Stimulated activated naive CD8-positive, alpha-beta T cell treated with anti-CD3 and anti-CD28 coated beads, Interleukin-15, amount 100 ng/mL, for 72 hours (primary cell): ENCODE measurements at regions not wholly inside any gene's neighbourhood (a gene's known extent, or its start where the extent isn't known, plus 50 kb on each side); places are given as distances from the start of the nearest gene placed in this dataset.

Source experiments
- ATAC-seq: fragments of 150-1000 bp; cut with Tn5 transposase; 2 replicates; pipeline ENCODE4 v1.10.0; 2021; ENCODE audit warnings: mild to moderate bottlenecking, moderate library complexity
- DNase-seq, 2 donors: peaks; one replicate each; pipeline ENCODE4 v3.0.0; 2021 to 2022
- H3K27ac Mint-ChIP-seq, 2 donors: one replicate each; pipeline ENCODE4 v1.8.0; 2022; ENCODE audit warnings: mild to moderate bottlenecking in 2 of 2, mixed read lengths in 2 of 2, moderate library complexity in 2 of 2
- H3K27me3 Mint-ChIP-seq: one replicate; pipeline ENCODE4 v1.8.0; 2022; ENCODE audit warnings: mixed read lengths
- H3K4me1 Mint-ChIP-seq: one replicate; pipeline ENCODE4 v1.8.0; 2022; ENCODE audit warnings: mild to moderate bottlenecking, mixed read lengths
- H3K4me3 Mint-ChIP-seq, 2 donors: one replicate each; pipeline ENCODE4 v1.8.0; 2022; ENCODE audit warnings: mild to moderate bottlenecking in 2 of 2, mixed read lengths in 2 of 2, moderate library complexity in 1 of 2
- H3K9me3 Mint-ChIP-seq, 2 donors: one replicate each; pipeline ENCODE4 v1.8.0; 2022; ENCODE audit warnings: mixed read lengths in 2 of 2

DNA sequence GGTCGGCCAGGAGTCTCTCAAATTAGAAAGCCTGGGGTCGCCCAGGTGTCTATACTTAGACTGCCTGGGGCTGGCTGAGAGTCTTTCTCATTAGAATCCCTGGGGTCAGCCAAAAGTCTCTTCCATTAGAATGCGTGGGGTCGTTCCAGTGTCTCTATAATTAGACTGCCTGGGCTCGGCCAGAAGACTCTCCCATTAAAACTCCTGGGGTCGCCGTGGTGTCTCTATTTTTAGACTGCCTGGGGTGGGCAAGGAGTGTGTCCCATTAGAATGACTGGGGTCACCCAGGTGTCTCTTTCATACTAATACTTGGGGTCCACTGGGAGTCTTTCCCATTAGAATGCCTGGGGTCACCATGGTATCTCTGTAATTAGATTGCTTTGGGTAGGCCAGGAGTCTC lies 2227.7 kb downstream of the TP53TG3F start:
- Mint-ChIP-seq H3K27me3 (no peaks in the 10 kb centered on the region), H3K9me3 (peaks cover 37 to 69% of the 10 kb centered on the region in 2 donors)

DNA sequence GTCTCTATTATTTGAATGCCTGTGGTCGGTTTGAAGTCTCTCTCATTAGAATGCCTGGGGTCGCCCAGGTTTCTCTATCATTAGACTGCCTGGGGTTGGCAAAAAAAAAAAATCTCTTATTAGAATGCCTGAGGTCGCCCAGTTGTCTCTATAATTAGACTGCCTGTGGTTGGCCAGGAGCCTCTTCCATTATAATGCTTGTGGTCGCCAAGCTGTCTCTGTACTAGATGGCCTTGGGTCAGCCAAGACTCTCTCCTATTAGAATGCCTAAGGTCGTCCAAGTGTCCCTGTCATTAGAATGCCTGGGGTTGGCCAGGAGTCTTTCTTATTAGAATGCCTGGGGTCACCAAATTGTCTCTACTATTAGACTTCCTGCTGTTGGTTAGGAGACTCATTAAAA lies 2228.4 kb downstream of the TP53TG3F start:
- peaks cover 42 to 76% of the 10 kb centered on the region in 2 donors for H3K9me3 Mint-ChIP-seq

More for the DNA sequence above, 2227.7 kb downstream of the TP53TG3F start:
- Mint-ChIP-seq H3K4me3 (no peak overlapping the region), H3K4me1 (no peaks in the 10 kb centered on the region), H3K27ac (no peak overlapping the region)
- ATAC-seq = no peak
- DNase-seq = no peak

GRCh38 chr16:35689764-35690163 lies 2230.4 kb downstream of the TP53TG3F start:
- no peaks in the 10 kb centered on the region for H3K4me1 Mint-ChIP-seq
- ATAC-seq = no peak
- no peak for DNase-seq
- no peaks in the 10 kb centered on the region for H3K27me3 Mint-ChIP-seq
- no peak overlapping the region for H3K4me3 Mint-ChIP-seq
- peaks cover 41 to 79% of the 10 kb centered on the region in 2 donors for H3K9me3 Mint-ChIP-seq
- no peak overlapping the region for H3K27ac Mint-ChIP-seq

More for the DNA sequence above, 2228.4 kb downstream of the TP53TG3F start:
- no peak for DNase-seq
- no peak for ATAC-seq
- H3K27me3 Mint-ChIP-seq = no peaks in the 10 kb centered on the region
- H3K4me3 Mint-ChIP-seq = no peak overlapping the region
- no peak overlapping the region for H3K27ac Mint-ChIP-seq
- H3K4me1 Mint-ChIP-seq = no peaks in the 10 kb centered on the region

DNA sequence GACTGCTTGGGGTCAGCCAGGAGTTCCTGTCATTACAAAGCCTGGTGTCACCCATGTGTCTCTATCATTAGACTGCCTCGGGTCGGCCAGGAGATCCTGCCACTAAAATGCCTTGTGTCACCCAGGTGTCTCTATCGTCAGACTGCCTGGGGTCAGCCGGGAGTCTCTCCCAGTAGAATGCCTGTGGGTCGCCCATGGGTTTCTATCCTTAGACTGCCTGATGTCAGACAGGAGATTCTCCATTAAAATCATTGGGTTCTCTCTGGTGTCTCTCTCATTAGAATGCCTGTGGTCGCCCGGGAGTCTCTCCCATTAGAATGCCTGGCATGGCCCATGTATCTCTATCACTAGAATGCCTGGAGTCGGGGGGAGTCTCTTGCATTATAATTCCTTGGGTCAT lies 2231.0 kb downstream of the TP53TG3F start:
- Mint-ChIP-seq H3K27ac (no peak overlapping the region), H3K27me3 (no peaks in the 10 kb centered on the region), H3K4me3 (no peak overlapping the region), H3K4me1 (no peaks in the 10 kb centered on the region), H3K9me3 (peaks cover 44 to 81% of the 10 kb centered on the region in 2 donors)
- no peak for ATAC-seq
- DNase-seq = no peak

DNA sequence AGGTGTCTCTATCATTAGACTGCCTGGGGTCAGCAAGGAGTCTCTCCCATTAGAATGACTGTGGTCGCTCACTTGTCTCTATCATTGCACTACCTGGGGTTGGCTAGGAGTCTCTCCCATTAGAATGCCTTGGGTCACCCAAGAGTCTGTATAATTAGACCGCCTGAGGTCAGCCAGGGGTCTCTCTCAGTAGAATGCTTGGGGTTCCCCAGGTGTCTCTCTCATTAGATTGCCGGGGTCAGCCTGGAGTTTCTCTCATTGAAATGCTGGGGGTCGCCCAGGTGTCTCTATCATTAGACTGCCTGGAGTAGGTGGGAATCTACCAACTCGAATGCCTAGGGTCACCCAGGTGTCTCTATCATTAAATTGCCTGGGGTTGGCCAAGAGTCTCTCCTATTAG lies 2231.6 kb downstream of the TP53TG3F start:
- DNase-seq (no peak), ATAC-seq (no peak)
- H3K9me3 Mint-ChIP-seq = peaks cover 38 to 77% of the 10 kb centered on the region in 2 donors
- no peaks in the 10 kb centered on the region for H3K4me1 Mint-ChIP-seq
- no peaks in the 10 kb centered on the region for H3K27me3 Mint-ChIP-seq
- no peak overlapping the region for H3K4me3 Mint-ChIP-seq
- H3K27ac Mint-ChIP-seq = no peak overlapping the region

DNA sequence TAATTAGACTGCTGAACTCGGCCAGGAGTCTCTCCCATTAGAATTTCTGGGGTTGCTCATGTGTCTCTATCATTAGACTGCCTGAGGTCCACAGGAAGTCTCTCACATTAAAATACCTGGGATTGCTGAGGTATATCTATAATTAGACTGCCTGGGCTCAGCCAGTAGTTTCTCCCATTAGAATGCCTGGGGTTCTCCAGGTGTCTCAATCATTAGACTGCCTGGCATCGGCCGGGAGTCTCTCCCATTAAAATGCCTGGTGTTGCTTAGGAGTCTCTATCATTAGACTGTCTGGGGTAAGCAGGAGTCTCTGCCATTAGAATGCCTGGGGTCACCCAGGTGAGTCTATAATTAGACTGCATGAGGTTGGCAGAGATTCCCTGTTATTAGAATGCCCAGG lies 2233.4 kb downstream of the TP53TG3F start:
- no peak overlapping the region for H3K27ac Mint-ChIP-seq
- no peak overlapping the region for H3K4me3 Mint-ChIP-seq
- H3K4me1 Mint-ChIP-seq = no peaks in the 10 kb centered on the region
- H3K27me3 Mint-ChIP-seq = no peaks in the 10 kb centered on the region
- DNase-seq = no peak
- ATAC-seq = no peak
- H3K9me3 Mint-ChIP-seq = peaks cover 31 to 62% of the 10 kb centered on the region in 2 donors

- ATAC-seq (no peak), DNase-seq (no peak)
- Mint-ChIP-seq H3K4me1 (no peaks in the 10 kb centered on the region), H3K27ac (no peak overlapping the region), H3K9me3 (peaks cover 0 to 12% of the 10 kb centered on the region in 2 donors), H3K4me3 (no peak overlapping the region), H3K27me3 (no peaks in the 10 kb centered on the region)
Measured at GRCh38 chr16:35706901-35707300, 2247.5 kb downstream of the TP53TG3F start.

GRCh38 chr16:35711435-35711834 lies 2252.0 kb downstream of the TP53TG3F start:
- H3K27me3 Mint-ChIP-seq = no peaks in the 10 kb centered on the region
- peaks cover 9 to 39% of the 10 kb centered on the region in 2 donors for H3K9me3 Mint-ChIP-seq
- no peak overlapping the region for H3K4me3 Mint-ChIP-seq
- no peak overlapping the region for H3K27ac Mint-ChIP-seq
- no peaks in the 10 kb centered on the region for H3K4me1 Mint-ChIP-seq
- ATAC-seq = no peak
- DNase-seq = no peak

DNA sequence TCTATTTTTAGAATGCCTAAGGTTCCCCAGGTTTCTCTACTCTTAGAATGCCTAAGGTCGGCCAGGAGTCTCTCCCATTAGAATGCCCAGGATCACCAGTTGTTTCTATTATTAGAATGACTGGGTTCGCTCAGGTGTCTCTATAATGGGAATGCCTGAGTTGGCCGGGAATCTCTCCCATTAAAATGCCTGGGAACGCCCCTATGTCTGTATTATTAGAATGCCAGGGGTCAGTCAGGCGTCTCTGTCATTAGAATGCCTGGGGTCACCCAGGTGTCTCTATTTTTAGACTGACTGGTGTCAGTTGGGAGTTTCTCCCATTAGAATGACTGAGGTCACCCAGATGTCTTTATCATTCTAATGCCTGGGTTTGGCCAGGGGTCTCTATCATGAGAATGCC lies 2252.5 kb downstream of the TP53TG3F start:
- Mint-ChIP-seq H3K9me3 (peaks cover 14 to 45% of the 10 kb centered on the region in 2 donors), H3K27me3 (no peaks in the 10 kb centered on the region), H3K27ac (no peak overlapping the region), H3K4me3 (no peak overlapping the region), H3K4me1 (no peaks in the 10 kb centered on the region)
- no peak for ATAC-seq
- DNase-seq = no peak

DNA sequence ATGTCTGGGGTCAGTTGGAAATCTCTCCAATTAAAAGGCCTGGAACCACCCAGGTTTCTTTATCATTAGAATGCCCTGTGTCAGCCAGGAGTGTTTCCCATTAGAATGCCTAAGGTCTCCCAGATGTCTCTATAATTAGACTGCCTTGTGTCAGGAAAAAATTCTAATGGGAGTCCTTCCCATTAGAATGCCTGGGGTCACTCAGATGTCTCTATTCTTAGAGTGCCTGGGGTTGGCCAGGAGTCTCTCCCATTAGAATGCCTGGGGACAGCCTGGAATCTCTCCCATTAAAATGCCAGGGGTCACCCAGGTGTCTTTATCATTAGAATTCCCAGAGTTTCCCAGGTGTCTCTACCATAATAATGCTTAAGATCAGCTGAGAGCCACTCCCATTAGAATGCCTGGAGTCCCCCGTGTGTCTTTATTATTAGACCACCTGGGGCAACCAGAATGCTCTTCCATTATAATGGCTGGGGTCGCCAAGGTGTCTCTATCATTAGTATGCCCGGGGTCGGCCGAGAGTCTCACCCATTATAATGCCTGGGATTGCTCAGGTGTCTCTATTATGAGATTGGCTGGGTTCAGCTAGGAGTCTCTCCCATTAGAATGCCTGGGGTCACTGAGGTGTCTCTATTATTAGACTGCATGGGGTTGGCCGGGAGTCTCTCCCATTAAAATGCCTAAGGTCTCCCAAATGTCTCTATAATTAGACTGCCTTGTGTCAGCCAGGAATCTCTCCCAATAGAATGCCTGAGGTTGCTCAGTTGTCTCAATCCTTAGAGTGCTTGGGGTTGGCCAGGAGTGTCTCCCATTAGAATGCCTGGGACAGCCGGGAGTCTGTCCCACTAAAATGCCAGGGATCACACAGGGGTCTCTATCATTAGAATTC lies 2254.6 kb downstream of the TP53TG3F start:
- ATAC-seq (no peak), DNase-seq (no peak)
- no peaks in the 10 kb centered on the region for H3K27me3 Mint-ChIP-seq
- H3K4me3 Mint-ChIP-seq = no peak overlapping the region
- H3K27ac Mint-ChIP-seq = no peak overlapping the region
- no peaks in the 10 kb centered on the region for H3K4me1 Mint-ChIP-seq
- peaks cover 23 to 60% of the 10 kb centered on the region in 2 donors for H3K9me3 Mint-ChIP-seq

DNA sequence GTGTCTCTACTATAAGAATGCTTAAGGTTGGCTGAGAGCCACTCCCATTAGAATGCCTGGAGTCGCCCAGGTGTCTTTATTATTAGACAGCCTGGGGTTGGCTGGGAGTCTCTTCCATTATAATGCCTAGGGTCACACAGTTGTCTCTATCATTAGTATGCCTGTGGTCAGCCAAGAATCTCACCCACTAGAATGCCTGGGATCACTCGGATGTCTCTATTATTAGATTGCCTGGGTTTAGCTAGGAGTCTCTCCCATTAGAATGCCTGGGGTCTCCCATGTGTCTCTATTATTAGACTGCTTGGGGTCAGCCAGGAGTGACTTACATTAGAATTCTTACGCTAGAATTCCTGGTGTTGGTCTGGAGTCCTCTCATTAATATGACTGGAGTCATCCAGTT lies 2255.3 kb downstream of the TP53TG3F start:
- ATAC-seq (no peak), DNase-seq (no peak)
- Mint-ChIP-seq H3K9me3 (peaks cover 29 to 67% of the 10 kb centered on the region in 2 donors), H3K4me3 (no peak overlapping the region), H3K4me1 (no peaks in the 10 kb centered on the region), H3K27me3 (no peaks in the 10 kb centered on the region), H3K27ac (no peak overlapping the region)

GRCh38 chr16:35724551-35724950 lies 2265.1 kb downstream of the TP53TG3F start:
- DNase-seq (no peak), ATAC-seq (no peak)
- H3K4me3 Mint-ChIP-seq = no peak overlapping the region
- H3K4me1 Mint-ChIP-seq = no peaks in the 10 kb centered on the region
- H3K27me3 Mint-ChIP-seq = no peaks in the 10 kb centered on the region
- peaks cover 38 to 65% of the 10 kb centered on the region in 2 donors for H3K9me3 Mint-ChIP-seq
- H3K27ac Mint-ChIP-seq = no peak overlapping the region

DNA sequence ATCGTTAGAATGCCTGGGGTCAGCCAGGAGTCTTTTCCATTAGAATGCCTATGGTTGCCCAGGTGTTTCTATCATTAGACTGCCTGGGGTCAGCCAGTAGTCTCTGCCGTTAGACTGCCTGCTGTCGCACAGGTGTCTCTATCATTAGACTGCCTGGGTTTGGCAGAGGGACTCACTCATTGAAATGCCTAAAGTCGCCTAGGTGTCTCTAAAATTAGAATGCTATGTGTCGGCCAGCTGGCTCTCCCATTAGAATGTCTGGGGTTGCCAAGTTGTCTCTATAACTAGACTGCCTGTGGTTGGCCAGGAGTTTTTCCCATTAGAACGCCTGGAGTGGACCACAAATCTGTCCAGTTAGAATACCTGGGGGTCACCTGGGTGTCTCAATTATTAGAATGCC lies 2266.5 kb downstream of the TP53TG3F start:
- ATAC-seq (no peak), DNase-seq (no peak)
- Mint-ChIP-seq H3K4me1 (no peaks in the 10 kb centered on the region), H3K27ac (no peak overlapping the region), H3K4me3 (no peak overlapping the region), H3K27me3 (no peaks in the 10 kb centered on the region), H3K9me3 (peaks cover 46 to 76% of the 10 kb centered on the region in 2 donors)

DNA sequence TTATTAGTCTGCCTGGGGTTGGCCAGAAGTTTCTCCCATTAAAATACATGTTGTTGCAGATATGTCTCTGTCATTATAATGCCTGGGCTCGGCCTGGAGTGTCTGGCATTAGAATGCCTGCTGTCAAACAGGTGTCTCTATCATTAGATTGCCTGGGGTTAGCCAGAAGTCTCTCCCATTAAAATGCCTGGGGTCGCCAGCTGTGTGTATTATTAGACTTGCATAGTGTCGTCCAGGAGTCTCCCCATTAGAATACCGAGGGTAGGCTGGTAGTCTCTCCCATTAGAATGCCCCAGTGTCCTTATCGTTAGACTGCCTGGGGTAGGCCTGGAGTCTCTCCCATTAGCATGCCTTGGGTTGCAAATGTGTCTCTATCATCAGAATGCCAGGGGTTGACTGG lies 2270.8 kb downstream of the TP53TG3F start:
- Mint-ChIP-seq H3K4me3 (no peak overlapping the region), H3K9me3 (peaks cover 44 to 85% of the 10 kb centered on the region in 2 donors), H3K27ac (no peak overlapping the region), H3K4me1 (no peaks in the 10 kb centered on the region), H3K27me3 (no peaks in the 10 kb centered on the region)
- DNase-seq (no peak), ATAC-seq (no peak)

DNA sequence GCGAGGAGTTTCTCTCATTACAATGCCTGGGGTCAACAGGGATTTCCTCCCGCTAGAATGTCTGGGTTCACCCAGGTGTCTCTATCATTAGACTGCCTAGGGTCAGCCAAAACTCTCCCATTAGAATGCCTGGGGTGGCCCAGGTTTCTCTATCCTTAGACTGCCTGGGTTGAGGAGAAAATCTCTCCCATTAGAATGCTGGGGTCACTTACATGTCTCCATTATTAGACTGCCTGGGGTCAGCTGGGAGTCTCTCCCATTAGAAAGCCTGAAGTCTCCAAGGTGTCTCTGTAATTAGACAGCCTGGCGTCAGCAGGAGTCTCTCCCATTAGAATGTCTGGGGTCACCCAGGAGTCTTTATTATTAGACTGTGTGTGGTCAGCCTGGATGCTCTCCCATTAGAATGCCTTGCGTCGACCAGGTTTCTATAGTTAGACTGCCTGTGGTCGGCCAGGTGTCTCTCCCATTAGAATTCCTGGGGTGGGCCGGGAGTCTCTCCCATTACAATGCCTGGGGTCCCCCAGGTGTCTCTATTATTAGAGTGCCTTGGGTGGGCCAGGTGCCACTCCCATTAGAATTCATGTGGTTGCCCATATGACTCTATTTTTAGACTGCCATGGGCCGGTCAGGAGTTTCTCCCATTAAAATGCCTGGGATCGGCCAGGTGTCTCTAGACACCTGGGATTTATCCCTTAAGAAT lies 2272.1 kb downstream of the TP53TG3F start:
- DNase-seq (no peak), ATAC-seq (no peak)
- peaks cover 42 to 86% of the 10 kb centered on the region in 2 donors for H3K9me3 Mint-ChIP-seq
- H3K4me3 Mint-ChIP-seq = no peak overlapping the region
- H3K4me1 Mint-ChIP-seq = no peaks in the 10 kb centered on the region
- no peaks in the 10 kb centered on the region for H3K27me3 Mint-ChIP-seq
- H3K27ac Mint-ChIP-seq = no peak overlapping the region
